HEK293T (cell line): ENCODE measurements at regions not wholly inside any gene's neighbourhood (a gene's known extent, or its start where the extent isn't known, plus 50 kb on each side); places are given as distances from the start of the nearest gene placed in this dataset.

Source experiments
- CTCF ChIA-PET: fragments of 350-600 bp; formaldehyde crosslinking; extraction: SDS; loops from one replicate; lab custom pipeline; 2021; ENCODE audit warnings: antibody characterized with exemption, inconsistent platforms; lab: Yijun Ruan, JAX
- POLR2A ChIA-PET: fragments of 350-600 bp; formaldehyde crosslinking; extraction: SDS; loops from one replicate; lab custom pipeline; 2020; ENCODE audit warnings: antibody characterized with exemption, inconsistent platforms; lab: Yijun Ruan, JAX
- DNase-seq: peaks from one replicate; pipeline ENCODE4 v3.0.0; 2012; ENCODE audit warnings: mixed read lengths; ENCODE audit errors: extremely low spot score
- ARNT ChIP-seq: fragments of 450-650 bp; IDR thresholded peaks from 2 replicates; pipeline ENCODE4 v1.6.1; 2017; ENCODE audit warnings: mild to moderate bottlenecking
- BHLHE40 ChIP-seq: fragments of 450-650 bp; IDR thresholded peaks from 2 replicates; pipeline ENCODE4 v1.6.1; 2016; ENCODE audit warnings: mild to moderate bottlenecking, moderate library complexity, borderline replicate concordance
- CTBP1 ChIP-seq: fragments of 450-650 bp; IDR thresholded peaks from 2 replicates; pipeline ENCODE4 v1.6.1; 2016; ENCODE audit warnings: borderline replicate concordance
- ELF4 ChIP-seq: fragments of 450-650 bp; IDR thresholded peaks from 2 replicates; pipeline ENCODE4 v1.6.1; 2017; ENCODE audit warnings: antibody characterized with exemption
- FOXA1 ChIP-seq: fragments of 450-650 bp; IDR thresholded peaks from 2 replicates; pipeline ENCODE4 v1.6.1; 2016; ENCODE audit warnings: mild to moderate bottlenecking
- FOXK2 ChIP-seq: fragments of 450-650 bp; IDR thresholded peaks from 2 replicates; pipeline ENCODE4 v1.6.1; 2016; ENCODE audit warnings: mild to moderate bottlenecking
- FOXM1 ChIP-seq: fragments of 450-650 bp; IDR thresholded peaks from 2 replicates; pipeline ENCODE4 v1.6.1; 2017; ENCODE audit warnings: mild to moderate bottlenecking, borderline replicate concordance
- HDGF ChIP-seq: fragments of 450-650 bp; IDR thresholded peaks from 2 replicates; pipeline ENCODE4 v1.6.1; 2017; ENCODE audit warnings: antibody characterized with exemption, borderline replicate concordance
- L3MBTL2 ChIP-seq: fragments of 450-650 bp; conservative IDR thresholded peaks from 2 replicates; pipeline ENCODE4 v1.6.1; 2016; ENCODE audit warnings: mild to moderate bottlenecking
- LEF1 ChIP-seq: fragments of 450-650 bp; IDR thresholded peaks from 2 replicates; pipeline ENCODE4 v1.6.1; 2017; ENCODE audit warnings: mild to moderate bottlenecking, borderline replicate concordance
- NFRKB ChIP-seq: fragments of 450-650 bp; IDR thresholded peaks from 2 replicates; pipeline ENCODE4 v1.6.1; 2016; ENCODE audit warnings: mild to moderate bottlenecking, moderate library complexity
- SP1 ChIP-seq: fragments of 450-650 bp; IDR thresholded peaks from 2 replicates; pipeline ENCODE4 v1.6.1; 2017
- SUZ12 ChIP-seq: fragments of 450-650 bp; IDR thresholded peaks from 2 replicates; pipeline ENCODE4 v1.6.1; 2016; ENCODE audit warnings: mild to moderate bottlenecking
- TARDBP ChIP-seq: fragments of 450-650 bp; IDR thresholded peaks from 2 replicates; pipeline ENCODE4 v1.6.1; 2016
- ZNF384 ChIP-seq: fragments of 450-650 bp; IDR thresholded peaks from 2 replicates; pipeline ENCODE4 v1.6.1; 2016
- TF ChIP-seq, protein P1 (sequence below): fragments of 450-650 bp; IDR thresholded peaks from 2 replicates; pipeline ENCODE4 v1.6.1; 2016

DNA sequence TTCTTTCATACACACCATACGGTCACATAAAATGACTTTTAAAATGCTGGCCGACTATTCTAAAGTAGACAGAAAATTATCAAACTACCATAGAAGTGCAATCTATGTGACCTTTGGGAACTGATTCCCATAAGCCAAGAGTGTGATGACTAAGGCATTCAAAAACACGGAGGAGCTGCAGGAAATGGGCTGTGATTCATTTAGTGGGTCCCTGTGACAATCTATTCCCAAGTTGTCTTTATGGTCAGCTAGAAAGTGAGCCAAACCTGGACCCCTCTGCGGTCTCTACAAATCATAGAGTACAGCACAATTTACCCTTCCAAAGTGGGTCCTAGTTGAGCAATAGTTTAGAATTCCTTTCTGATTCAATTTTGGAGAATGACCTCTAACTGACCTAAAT lies 251.5 kb upstream of the CBLB start:
- ChIA-PET CTCF (no interaction called here), POLR2A (no interaction called here)
- no peak for DNase-seq
- TF ChIP-seq CTBP1 (no peak), FOXA1 (no peak), HDGF (no peak), TARDBP (no peak)
- TF ChIP-seq, protein P1, sequence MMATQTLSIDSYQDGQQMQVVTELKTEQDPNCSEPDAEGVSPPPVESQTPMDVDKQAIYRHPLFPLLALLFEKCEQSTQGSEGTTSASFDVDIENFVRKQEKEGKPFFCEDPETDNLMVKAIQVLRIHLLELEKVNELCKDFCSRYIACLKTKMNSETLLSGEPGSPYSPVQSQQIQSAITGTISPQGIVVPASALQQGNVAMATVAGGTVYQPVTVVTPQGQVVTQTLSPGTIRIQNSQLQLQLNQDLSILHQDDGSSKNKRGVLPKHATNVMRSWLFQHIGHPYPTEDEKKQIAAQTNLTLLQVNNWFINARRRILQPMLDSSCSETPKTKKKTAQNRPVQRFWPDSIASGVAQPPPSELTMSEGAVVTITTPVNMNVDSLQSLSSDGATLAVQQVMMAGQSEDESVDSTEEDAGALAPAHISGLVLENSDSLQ = no peak

DNA sequence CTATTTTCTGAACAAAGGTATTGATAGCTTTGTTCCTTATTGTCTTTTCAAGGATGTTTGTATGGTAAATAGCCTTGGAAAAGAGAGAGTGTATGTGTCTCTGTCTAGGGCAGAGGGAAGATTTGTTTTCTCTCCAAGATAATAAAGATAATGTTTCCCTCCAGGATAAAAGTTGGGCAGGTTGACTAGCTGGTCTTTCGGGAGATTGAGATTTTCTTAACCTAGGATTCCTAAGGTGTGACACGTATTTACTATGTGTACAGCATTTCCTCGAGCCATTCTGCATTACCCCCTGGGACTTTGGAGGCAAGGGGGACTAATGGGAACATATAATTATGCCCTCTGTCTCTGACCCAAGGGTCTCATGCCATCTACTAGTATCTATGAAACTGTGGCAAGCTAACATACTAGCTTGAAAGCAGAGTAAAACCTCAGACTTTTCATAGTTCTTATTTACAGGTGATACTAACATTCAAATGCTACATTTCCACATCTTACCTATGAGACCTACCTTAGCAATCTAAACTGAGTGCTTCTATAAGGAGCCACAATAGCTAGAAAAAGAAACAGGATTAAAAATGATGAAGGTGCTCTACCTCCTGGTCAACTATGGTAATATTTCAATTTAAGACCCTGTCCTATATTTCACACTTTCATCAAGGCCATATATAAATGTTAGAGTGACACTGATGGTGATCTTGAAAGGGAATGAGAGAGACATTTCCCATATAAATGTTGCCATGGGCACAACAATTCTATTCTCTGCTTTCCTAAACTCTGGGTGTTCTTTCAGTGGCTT lies 252.9 kb upstream of the CBLB start:
- POLR2A ChIA-PET = no interaction called here

DNA sequence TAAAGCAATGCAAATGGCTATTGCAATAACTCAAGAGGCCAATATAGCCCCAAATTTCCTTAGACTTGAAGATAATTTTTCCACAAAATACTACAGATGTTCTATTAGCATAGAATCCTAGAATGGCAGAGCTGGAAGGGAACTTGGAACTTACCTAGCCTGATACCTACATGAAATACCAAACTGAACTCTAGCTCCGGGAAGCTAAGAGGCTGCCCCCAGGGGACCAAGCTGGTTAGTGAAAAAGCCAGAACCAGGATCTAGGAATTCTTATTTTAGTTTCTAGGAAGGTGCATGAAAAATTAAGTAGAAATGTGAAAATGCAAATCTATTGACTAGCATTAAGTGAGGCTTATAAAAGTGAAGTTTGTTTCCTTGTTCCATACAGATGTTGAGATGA lies 256.0 kb upstream of the CBLB start:
- DNase-seq = no peak
- POLR2A ChIA-PET = no interaction called here
- TF ChIP-seq, protein P1 = no peak
- TF ChIP-seq SUZ12 (no peak), ZNF384 (no peak), FOXM1 (no peak), CTBP1 (no peak), HDGF (no peak)
- CTCF ChIA-PET = no interaction called here

More for the DNA sequence above, 252.9 kb upstream of the CBLB start:
- no peak for DNase-seq
- CTCF ChIA-PET = no interaction called here
- TF ChIP-seq, protein P1 = no peak
- no peak for TF ChIP-seq NFRKB

DNA sequence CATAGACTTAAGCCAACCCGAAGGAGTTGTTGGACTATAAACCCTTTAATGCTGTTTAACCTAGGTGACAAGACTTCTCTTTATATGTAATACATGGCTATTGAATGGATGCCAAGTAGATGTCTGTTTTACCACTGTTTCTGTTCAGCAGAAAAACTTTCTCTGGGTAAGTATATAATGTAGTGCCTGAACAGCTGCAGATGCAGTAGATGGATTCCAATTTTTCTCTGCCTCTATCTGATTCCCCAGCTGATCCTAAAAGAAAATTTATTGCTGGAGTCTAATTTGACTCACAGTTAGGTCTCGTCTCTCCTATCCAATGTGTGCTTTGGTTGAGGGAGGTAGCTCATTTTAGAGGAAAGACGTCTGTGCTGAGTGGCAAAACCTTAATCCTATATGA lies 256.5 kb upstream of the CBLB start:
- TF ChIP-seq BHLHE40 (no peak), FOXM1 (no peak), LEF1 (no peak), FOXK2 (no peak), SP1 (no peak), NFRKB (no peak), HDGF (no peak), ZNF384 (no peak), CTBP1 (no peak), L3MBTL2 (no peak), TARDBP (no peak), SUZ12 (no peak), FOXA1 (no peak), ELF4 (no peak), ARNT (no peak)
- TF ChIP-seq, protein P1 = no peak
- DNase-seq = no peak

DNA sequence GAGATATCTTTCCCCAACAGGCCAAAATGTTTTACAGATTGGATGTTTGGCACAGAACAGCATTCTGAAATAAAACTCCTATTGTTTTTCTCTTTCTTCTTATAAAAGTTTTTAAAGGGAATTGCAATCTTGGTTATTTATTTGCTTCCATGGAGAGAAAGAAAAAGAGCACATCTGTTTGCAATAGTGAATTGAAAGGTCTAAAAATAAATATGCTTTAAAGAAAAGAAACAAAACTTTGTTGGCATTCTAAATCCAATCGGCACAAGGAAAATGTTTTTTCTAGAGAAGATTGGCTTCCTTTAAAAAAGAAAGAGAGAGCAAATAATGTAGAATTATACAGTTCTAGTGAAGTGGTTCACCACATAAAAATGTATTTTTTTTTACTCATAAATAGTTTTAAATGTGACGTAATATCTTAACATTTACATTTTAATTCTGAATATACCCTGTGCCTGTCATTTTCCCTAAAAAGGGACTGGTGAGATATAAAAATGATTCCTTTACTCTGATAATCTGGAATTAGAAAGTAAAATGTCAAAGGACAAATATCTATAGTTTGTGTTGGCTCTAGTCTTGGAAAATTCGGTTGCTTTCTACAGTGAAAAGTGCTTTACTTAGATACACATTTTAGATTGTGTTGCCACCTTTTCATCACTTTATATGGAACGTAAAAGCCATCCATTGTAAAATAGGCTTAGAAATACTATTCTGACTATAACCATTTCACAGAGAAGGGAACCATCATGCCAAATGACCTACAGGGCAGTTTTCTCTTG lies 257.4 kb upstream of the CBLB start:
- no peak for DNase-seq
- ChIA-PET POLR2A (no interaction called here), CTCF (no interaction called here)
- TF ChIP-seq NFRKB (no peak), BHLHE40 (no peak), L3MBTL2 (no peak), ARNT (no peak), FOXA1 (no peak)
- TF ChIP-seq, protein P1 = no peak

More for the DNA sequence above, 256.5 kb upstream of the CBLB start:
- ChIA-PET CTCF (no interaction called here), POLR2A (no interaction called here)

DNA sequence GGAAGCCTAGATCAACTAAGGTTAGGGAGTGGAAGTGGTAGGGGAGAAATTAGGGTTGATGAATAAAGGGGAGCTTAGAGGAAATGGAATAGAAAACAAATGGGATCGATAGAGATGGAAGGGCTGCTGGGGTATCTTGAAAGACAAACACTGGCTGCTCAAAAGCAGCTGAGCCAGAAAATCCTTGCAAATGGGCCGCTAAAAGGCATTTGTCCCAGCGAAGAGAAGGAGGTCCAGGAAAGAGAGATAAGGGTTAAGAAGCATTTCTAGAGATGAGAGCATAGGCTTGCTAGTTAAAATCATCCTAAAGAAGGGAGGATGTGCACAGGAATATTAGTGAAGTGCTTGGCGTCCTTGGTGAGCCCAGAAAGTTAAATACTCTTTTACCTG lies 258.0 kb upstream of the CBLB start:
- ChIA-PET CTCF (no interaction called here), POLR2A (no interaction called here)
- no peak for DNase-seq
- TF ChIP-seq TARDBP (no peak), ZNF384 (no peak), FOXM1 (no peak), SUZ12 (no peak), BHLHE40 (no peak), HDGF (no peak), CTBP1 (no peak), SP1 (no peak), FOXA1 (no peak), LEF1 (no peak), NFRKB (no peak), ARNT (no peak), FOXK2 (no peak), L3MBTL2 (no peak), ELF4 (no peak)
- TF ChIP-seq, protein P1 = no peak
